Lung (tissue), 11 donors: ENCODE measurements at regions not wholly inside any gene's neighbourhood (a gene's known extent, or its start where the extent isn't known, plus 50 kb on each side); places are given as distances from the start of the nearest gene placed in this dataset.
"Not testable (repeated sequence)": the region's sequence is repeated elsewhere in the genome, so short reads cannot be mapped to it uniquely, and the experiment has no call there.

Source experiments
- ATAC-seq: fragments of 200-7000 bp; cut with Tn5 transposase; one replicate; pipeline ENCODE4 v1.9.1; 2020; ENCODE audit warnings: moderate number of reproducible peaks; ENCODE audit not compliant: insufficient read depth, low FRiP score
- DNase-seq, 3 donors: peaks; one replicate each; pipeline ENCODE4 v3.0.0-alpha.2; 2013 to 2017
- H3K27ac ChIP-seq, 2 donors: one replicate each; pipeline ENCODE4 v1.5.1; 2013; ENCODE audit warnings: mild to moderate bottlenecking in 2 of 2, moderate library complexity in 2 of 2, control low read depth in 1 of 2, inconsistent platforms in 1 of 2, low read depth in 1 of 2, low read length in 1 of 2
- H3K27me3 ChIP-seq, 3 donors: one replicate each; pipeline ENCODE4 v1.5.1; 2013; ENCODE audit warnings: low read length in 2 of 3; ENCODE audit not compliant: control insufficient read depth in 3 of 3, insufficient read depth in 3 of 3
- H3K36me3 ChIP-seq, 4 donors: one replicate each; pipeline ENCODE4 v1.5.1; 2013; ENCODE audit warnings: low read length in 4 of 4, mild to moderate bottlenecking in 1 of 4, moderate library complexity in 1 of 4; ENCODE audit not compliant: control insufficient read depth in 4 of 4, insufficient read depth in 4 of 4
- H3K4me1 ChIP-seq, 5 donors: one replicate each; pipeline ENCODE4 v1.5.1; 2013; ENCODE audit warnings: low read length in 5 of 5, mild to moderate bottlenecking in 2 of 5, moderate library complexity in 1 of 5; ENCODE audit not compliant: control insufficient read depth in 5 of 5, insufficient read depth in 5 of 5
- H3K4me3 ChIP-seq: one replicate; pipeline ENCODE4 v1.5.1; 2013; ENCODE audit warnings: mild to moderate bottlenecking, control low read depth, moderate library complexity
- H3K9ac ChIP-seq, 2 donors: one replicate each; pipeline ENCODE4 v1.5.1; 2013; ENCODE audit warnings: low read length in 2 of 2, control low read depth in 1 of 2; ENCODE audit not compliant: insufficient read depth in 1 of 2
- H3K9me3 ChIP-seq, 4 donors: one replicate each; pipeline ENCODE4 v1.5.1; 2013; ENCODE audit warnings: low read length in 3 of 4, mild to moderate bottlenecking in 1 of 4, moderate library complexity in 1 of 4; ENCODE audit not compliant: control insufficient read depth in 4 of 4, insufficient read depth in 3 of 4
- WGBS, 2 donors: extraction: QIAGEN DNeasy Blood & Tissue Kit; methylation state at CpG; one replicate each; pipeline ENCODE4 v1.1.7; 2013; 5-methylcytosine and 5-hydroxymethylcytosine counted together
- TF ChIP-seq, protein P1 (sequence below): IDR thresholded peaks from 2 replicates; pipeline ENCODE4 v1.5.1; 2012; ENCODE audit warnings: mild to moderate bottlenecking; ENCODE audit errors: control extremely low read depth, extremely low read depth
- donor health status: control.
- donor health status: control.
- donor health status: Bipolar disorder and iron deficiency.
- donor health status: healthy.
- donor health status: DM: yes; HTN: yes; CAD: no.

DNA sequence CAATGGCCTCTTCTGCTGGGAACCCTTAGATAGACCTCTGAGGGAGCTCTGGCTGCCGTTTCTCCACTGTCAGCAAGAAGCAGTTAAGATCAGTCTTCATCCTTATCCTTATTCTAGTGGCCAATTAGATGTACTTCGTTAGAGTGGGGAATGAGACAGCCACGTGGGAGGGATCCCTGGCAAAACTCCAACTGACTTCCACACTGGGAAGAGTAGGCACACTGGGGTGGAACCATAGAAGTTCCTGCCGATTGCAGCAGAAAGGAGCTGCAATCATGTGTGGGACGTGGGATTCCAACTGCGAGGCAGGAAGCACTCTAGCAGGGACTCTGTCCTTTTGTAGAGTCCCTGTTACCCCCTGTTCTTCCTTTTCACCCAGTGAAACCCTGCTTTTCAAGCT is 226.3 kb upstream of the RGS17 start:
- no peak for DNase-seq
- Histone ChIP-seq H3K9me3 (peaks cover 0 to 5% (median 2%) of the 10 kb centered on the region in 4 donors), H3K36me3 (no peaks in the 10 kb centered on the region), H3K27ac (no peak overlapping the region), H3K4me1 (no peaks in the 10 kb centered on the region), H3K9ac (no peak overlapping the region), H3K4me3 (no peak overlapping the region), H3K27me3 (no peaks in the 10 kb centered on the region)
- TF ChIP-seq, protein P1, sequence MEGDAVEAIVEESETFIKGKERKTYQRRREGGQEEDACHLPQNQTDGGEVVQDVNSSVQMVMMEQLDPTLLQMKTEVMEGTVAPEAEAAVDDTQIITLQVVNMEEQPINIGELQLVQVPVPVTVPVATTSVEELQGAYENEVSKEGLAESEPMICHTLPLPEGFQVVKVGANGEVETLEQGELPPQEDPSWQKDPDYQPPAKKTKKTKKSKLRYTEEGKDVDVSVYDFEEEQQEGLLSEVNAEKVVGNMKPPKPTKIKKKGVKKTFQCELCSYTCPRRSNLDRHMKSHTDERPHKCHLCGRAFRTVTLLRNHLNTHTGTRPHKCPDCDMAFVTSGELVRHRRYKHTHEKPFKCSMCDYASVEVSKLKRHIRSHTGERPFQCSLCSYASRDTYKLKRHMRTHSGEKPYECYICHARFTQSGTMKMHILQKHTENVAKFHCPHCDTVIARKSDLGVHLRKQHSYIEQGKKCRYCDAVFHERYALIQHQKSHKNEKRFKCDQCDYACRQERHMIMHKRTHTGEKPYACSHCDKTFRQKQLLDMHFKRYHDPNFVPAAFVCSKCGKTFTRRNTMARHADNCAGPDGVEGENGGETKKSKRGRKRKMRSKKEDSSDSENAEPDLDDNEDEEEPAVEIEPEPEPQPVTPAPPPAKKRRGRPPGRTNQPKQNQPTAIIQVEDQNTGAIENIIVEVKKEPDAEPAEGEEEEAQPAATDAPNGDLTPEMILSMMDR: no peak
- ATAC-seq: no peak
- 79 to 80% methylated on average over 6 of the region's 6 CpGs for WGBS, 2 donors

DNA sequence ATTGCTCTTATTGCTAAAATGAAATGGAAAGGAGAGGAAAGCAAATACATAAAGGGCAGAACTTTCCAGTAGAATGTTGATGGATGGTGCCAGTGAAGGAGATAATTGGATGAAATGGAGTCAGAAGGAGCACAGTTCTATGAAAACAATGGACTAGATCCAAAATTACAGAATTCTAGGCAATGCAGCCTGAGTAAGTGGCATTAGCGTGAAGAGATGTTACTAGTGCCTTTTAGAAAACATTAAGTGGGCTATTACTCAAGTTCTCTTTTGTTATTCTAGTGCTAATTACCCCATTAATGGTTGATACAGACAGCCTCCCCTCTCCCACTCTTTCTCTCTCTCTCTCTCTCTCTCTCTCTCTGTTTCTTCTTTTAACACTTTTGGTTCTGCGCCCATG is 209.5 kb upstream of the RGS17 start:
- no peak overlapping the region for H3K9ac ChIP-seq
- no peak overlapping the region for H3K27ac ChIP-seq
- peaks cover 0 to 2% (median 0%) of the 10 kb centered on the region in 4 donors for H3K9me3 ChIP-seq
- 76 to 84% methylated on average over 2 of the region's 2 CpGs for WGBS, 2 donors
- no peak overlapping the region for H3K4me3 ChIP-seq
- no peaks in the 10 kb centered on the region for H3K27me3 ChIP-seq
- H3K36me3 ChIP-seq: no peaks in the 10 kb centered on the region
- no peaks in the 10 kb centered on the region for H3K4me1 ChIP-seq
- DNase-seq: no peak
- TF ChIP-seq, protein P1: no peak
- ATAC-seq: no peak

DNA sequence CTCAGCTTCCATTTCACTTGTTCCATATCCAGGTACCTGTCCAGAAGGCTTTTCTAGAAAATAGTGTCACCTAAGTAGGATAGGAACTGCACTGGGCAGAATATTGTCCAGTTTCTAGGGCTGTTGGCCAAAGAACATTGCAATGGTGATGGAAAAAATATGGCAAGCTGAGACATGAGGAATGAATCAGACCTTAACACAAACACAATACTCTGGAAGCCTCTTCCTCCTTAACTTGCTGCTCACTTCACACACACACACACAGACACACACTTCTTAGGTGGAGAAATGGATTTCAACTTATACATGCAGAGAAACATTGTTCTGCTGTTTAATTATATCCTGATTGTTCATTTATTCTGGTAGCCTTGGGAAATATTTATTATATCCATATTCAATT is 203.0 kb upstream of the RGS17 start:
- Histone ChIP-seq H3K4me3 (no peak overlapping the region), H3K27me3 (no peaks in the 10 kb centered on the region), H3K4me1 (no peaks in the 10 kb centered on the region), H3K36me3 (no peaks in the 10 kb centered on the region), H3K9me3 (peaks cover 0 to 2% (median 0%) of the 10 kb centered on the region in 4 donors), H3K9ac (no peak overlapping the region), H3K27ac (no peak overlapping the region)
- no peak for ATAC-seq
- TF ChIP-seq, protein P1: no peak
- no peak for DNase-seq

DNA sequence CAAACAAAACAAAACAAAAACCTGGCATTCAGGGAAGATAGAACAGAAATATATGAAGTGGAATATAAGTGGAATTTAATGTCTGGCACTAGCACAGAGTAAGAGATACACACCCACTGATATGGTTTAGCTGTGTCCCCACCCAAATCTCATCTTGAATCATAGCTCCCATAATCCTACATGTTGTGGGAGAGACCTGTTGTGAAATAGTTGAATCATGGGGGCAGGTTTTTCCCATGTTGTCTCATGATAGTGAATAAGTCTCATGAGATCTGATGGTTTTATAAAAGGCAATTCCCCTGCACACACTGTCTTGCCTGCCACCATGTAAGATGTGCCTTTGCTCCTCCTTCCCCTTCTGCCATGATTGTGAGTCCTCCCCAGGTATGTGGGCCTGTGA is 200.1 kb upstream of the RGS17 start:
- not testable (repeated sequence) for DNase-seq, ATAC-seq, H3K36me3 ChIP-seq, H3K4me1 ChIP-seq, H3K4me3 ChIP-seq, H3K27me3 ChIP-seq, H3K27ac ChIP-seq, H3K9ac ChIP-seq, H3K9me3 ChIP-seq
